SJCRH30 (cell line): ENCODE measurements at regions not wholly inside any gene's neighbourhood (a gene's known extent, or its start where the extent isn't known, plus 50 kb on each side); places are given as distances from the start of the nearest gene placed in this dataset.

Experiments
- DNase-seq, 2 experiments: peaks; one replicate each; pipeline ENCODE4 v3.0.0-alpha.2; 2015 to 2020
- H3K27ac ChIP-seq: fragments of 250-450 bp; sonication (Bioruptor Pico); 2 replicates; pipeline ENCODE4 v1.5.1; 2020; ENCODE audit warnings: mild to moderate bottlenecking, moderate library complexity
- H3K27me3 ChIP-seq: fragments of 250-450 bp; sonication (Bioruptor Pico); 2 replicates; pipeline ENCODE4 v1.5.1; 2020; ENCODE audit warnings: mild to moderate bottlenecking, moderate library complexity
- H3K36me3 ChIP-seq: fragments of 250-450 bp; sonication (Bioruptor Pico); 2 replicates; pipeline ENCODE4 v1.5.1; 2020; ENCODE audit warnings: mild to moderate bottlenecking, moderate library complexity
- H3K4me1 ChIP-seq: fragments of 250-450 bp; sonication (Bioruptor Pico); 2 replicates; pipeline ENCODE4 v1.5.1; 2020; ENCODE audit warnings: mild to moderate bottlenecking, moderate library complexity
- H3K4me3 ChIP-seq: fragments of 250-450 bp; sonication (Bioruptor Pico); 2 replicates; pipeline ENCODE4 v1.5.1; 2020; ENCODE audit warnings: mild to moderate bottlenecking, moderate library complexity
- H3K9me3 ChIP-seq: fragments of 250-450 bp; sonication (Bioruptor Pico); replicated peaks from 2 replicates; pipeline ENCODE4 v1.5.1; 2020; ENCODE audit warnings: mild to moderate bottlenecking, moderate library complexity

GRCh38 chr5:143554918-143555477 lies 151.5 kb upstream of the NR3C1 start:
- no peak for DNase-seq
- Histone ChIP-seq H3K27me3 (no peaks in the 10 kb centered on the region), H3K4me3 (no peak overlapping the region), H3K36me3 (no peaks in the 10 kb centered on the region), H3K9me3 (0 out of 2 replicates have a peak, but pooled peaks cover 2% of the 10 kb centered on the region), H3K4me1 (peaks cover 10% of the 10 kb centered on the region; the same call in 1 of the 2 replicates), H3K27ac (no peak overlapping the region)

DNA sequence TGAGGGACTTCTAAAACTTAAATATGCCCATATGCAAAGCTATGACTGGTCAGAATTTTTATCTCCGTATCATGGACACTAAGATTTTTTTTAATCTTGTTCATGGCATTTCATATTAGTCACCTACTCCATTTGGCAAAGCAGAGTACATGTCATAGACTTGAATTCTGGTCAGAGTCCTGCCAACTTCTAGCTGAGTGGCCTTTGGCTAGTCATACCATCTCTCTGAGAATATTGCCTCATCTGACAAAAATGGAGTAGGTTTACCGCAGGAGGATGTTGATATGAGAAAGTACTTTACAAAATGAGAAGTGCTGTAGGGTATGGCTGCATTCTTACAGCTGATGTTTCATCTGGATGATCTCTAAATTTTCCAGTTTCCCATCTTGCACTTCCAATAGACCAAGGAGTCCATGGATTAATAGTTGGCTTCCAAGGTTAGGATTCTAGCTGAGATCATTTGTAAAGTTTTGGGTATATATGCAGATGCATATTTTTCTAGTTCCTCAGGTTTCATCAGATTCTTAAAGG lies 150.8 kb upstream of the NR3C1 start:
- Histone ChIP-seq H3K4me1 (peaks cover 10% of the 10 kb centered on the region; the same call in 1 of the 2 replicates), H3K27me3 (no peaks in the 10 kb centered on the region), H3K4me3 (no peak overlapping the region), H3K9me3 (0 out of 2 replicates have a peak, but pooled peaks cover 2% of the 10 kb centered on the region), H3K27ac (no peak overlapping the region), H3K36me3 (no peaks in the 10 kb centered on the region)
- DNase-seq = no peak

DNA sequence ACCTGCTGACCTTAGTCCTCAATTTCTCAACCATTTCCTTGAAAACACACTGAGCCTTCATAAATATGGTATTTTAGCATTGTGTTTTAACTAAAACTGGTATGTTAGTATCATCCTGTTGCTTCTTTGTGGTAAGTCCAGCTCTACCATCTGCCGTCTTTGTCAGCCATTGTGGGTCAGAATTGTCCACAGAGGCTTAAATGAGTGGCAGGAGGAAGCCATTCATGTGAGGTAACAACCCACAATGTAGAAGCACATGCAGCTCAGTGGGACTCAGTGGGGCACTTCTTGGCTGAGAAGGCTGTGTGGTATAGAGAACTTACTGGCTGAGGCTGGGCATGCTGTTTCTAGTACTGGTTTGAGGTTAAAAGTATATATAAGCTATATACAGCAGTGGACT lies 149.2 kb upstream of the NR3C1 start:
- no peak for DNase-seq
- Histone ChIP-seq H3K27ac (no peak overlapping the region), H3K36me3 (no peaks in the 10 kb centered on the region), H3K4me1 (peaks cover 10% of the 10 kb centered on the region; the same call in 1 of the 2 replicates), H3K4me3 (no peak overlapping the region), H3K27me3 (no peaks in the 10 kb centered on the region), H3K9me3 (0 out of 2 replicates have a peak, but pooled peaks cover under 1% of the 10 kb centered on the region)

DNA sequence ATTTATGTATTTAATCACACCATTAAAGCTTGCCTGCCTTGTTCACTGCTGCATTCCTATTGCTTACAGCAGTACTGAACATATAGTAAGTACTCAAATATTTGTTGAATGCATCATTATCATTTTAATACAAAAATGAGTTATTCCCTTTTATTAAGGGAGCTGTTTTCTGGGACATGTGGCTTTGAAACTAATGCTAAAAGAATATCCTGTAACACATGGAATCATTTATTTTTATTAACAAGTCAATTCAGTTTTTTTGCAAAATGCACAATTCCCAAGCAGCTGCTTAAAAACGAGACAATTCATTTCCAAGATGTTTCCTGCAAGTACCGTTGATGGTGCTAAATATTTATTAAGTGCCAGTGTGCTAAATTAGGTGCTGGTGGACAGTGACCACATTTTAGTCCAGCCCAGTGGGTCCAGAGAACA lies 148.3 kb upstream of the NR3C1 start:
- H3K4me1 ChIP-seq = peaks cover 2% of the 10 kb centered on the region; the same call in 1 of the 2 replicates
- H3K36me3 ChIP-seq = no peaks in the 10 kb centered on the region
- no peak for DNase-seq
- H3K9me3 ChIP-seq = no peaks in the 10 kb centered on the region
- no peak overlapping the region for H3K27ac ChIP-seq
- no peaks in the 10 kb centered on the region for H3K27me3 ChIP-seq
- H3K4me3 ChIP-seq = no peak overlapping the region

DNA sequence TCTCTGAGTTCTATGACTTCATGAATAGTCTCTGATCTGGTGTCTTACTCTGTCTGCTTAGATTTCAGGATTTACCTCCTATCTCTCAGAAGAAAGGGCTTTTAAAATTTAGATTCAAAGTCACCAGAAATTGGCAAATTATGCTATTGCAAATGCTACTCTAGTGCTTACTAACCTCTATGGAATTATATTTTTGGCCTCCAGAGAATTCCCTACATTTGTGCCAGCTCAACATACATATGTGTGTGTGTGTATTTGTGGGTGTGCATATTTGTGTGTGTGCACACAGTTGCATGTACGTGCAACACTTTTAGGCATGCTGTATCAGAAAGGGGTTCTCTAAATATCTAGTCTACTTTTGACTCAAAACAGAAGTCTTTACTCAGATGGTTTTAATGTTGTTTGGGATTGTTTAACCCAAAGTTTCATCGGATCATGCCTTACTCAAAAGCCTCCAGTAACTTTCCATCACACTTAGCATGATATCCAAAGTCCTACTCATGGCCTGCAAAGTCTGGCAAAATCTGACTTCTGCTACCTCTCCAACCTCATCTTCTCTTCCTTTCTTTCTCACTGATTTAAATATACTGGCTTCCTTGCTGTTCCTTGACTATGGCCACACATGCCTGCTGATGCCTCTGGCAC lies 147.6 kb upstream of the NR3C1 start:
- H3K27ac ChIP-seq = no peak overlapping the region
- H3K27me3 ChIP-seq = no peaks in the 10 kb centered on the region
- H3K4me1 ChIP-seq = no peaks in the 10 kb centered on the region
- no peaks in the 10 kb centered on the region for H3K36me3 ChIP-seq
- DNase-seq = no peak
- H3K4me3 ChIP-seq = no peak overlapping the region
- H3K9me3 ChIP-seq = no peaks in the 10 kb centered on the region

DNA sequence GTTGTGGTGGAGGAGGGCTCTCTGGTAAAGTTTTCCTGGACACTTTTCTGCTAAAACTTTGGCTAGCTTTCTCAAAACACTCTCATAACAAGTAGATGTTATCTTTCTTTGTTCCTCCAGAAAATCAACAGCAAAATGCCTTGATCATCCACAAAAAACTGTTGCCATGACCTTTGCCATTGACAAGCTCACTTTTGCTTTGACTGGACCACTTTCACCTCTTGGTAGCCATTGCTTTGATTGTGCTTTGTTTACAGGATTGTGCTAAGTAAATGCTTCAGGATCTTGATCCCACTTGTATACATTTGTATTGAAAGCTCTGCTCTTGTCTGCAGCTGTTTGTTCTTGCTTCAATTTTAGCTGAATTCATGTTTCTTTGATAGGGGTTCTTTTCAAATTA lies 143.9 kb upstream of the NR3C1 start:
- Histone ChIP-seq H3K27me3 (no peaks in the 10 kb centered on the region), H3K9me3 (no peaks in the 10 kb centered on the region), H3K4me3 (no peak overlapping the region), H3K4me1 (no peaks in the 10 kb centered on the region), H3K27ac (no peak overlapping the region), H3K36me3 (no peaks in the 10 kb centered on the region)
- DNase-seq = no peak

- no peak overlapping the region for H3K4me3 ChIP-seq
- DNase-seq = no peak
- H3K27ac ChIP-seq = no peak overlapping the region
- H3K9me3 ChIP-seq = no peaks in the 10 kb centered on the region
- no peaks in the 10 kb centered on the region for H3K36me3 ChIP-seq
- no peaks in the 10 kb centered on the region for H3K27me3 ChIP-seq
- H3K4me1 ChIP-seq = no peaks in the 10 kb centered on the region
Observed at GRCh38 chr5:143546394-143546793, 142.9 kb upstream of the NR3C1 start.

- H3K36me3 ChIP-seq = no peaks in the 10 kb centered on the region
- no peaks in the 10 kb centered on the region for H3K4me1 ChIP-seq
- no peaks in the 10 kb centered on the region for H3K27me3 ChIP-seq
- DNase-seq = no peak
- no peaks in the 10 kb centered on the region for H3K9me3 ChIP-seq
- no peak overlapping the region for H3K27ac ChIP-seq
- H3K4me3 ChIP-seq = no peak overlapping the region
Observed at GRCh38 chr5:143544606-143545005, 141.1 kb upstream of the NR3C1 start.

GRCh38 chr5:143543358-143544255 lies 140.1 kb upstream of the NR3C1 start:
- H3K36me3 ChIP-seq = no peaks in the 10 kb centered on the region
- H3K27me3 ChIP-seq = no peaks in the 10 kb centered on the region
- H3K9me3 ChIP-seq = 0 out of 2 replicates have a peak, but pooled peaks cover 3% of the 10 kb centered on the region
- no peak overlapping the region for H3K4me3 ChIP-seq
- H3K27ac ChIP-seq = no peak overlapping the region
- no peaks in the 10 kb centered on the region for H3K4me1 ChIP-seq
- DNase-seq = no peak

GRCh38 chr5:143542798-143543144 lies 139.3 kb upstream of the NR3C1 start:
- H3K9me3 ChIP-seq = 0 out of 2 replicates have a peak, but pooled peaks cover 3% of the 10 kb centered on the region
- no peak overlapping the region for H3K27ac ChIP-seq

GRCh38 chr5:143541943-143542797 lies 138.7 kb upstream of the NR3C1 start:
- Histone ChIP-seq H3K27ac (no peak overlapping the region), H3K27me3 (no peaks in the 10 kb centered on the region), H3K9me3 (0 out of 2 replicates have a peak, but pooled peaks cover 3% of the 10 kb centered on the region), H3K4me1 (no peaks in the 10 kb centered on the region), H3K4me3 (no peak overlapping the region), H3K36me3 (no peaks in the 10 kb centered on the region)
- DNase-seq = peak in 1 of 2 experiments; percentile 9

More at GRCh38 chr5:143542798-143543144, 139.3 kb upstream of the NR3C1 start:
- Histone ChIP-seq H3K4me3 (no peak overlapping the region), H3K4me1 (no peaks in the 10 kb centered on the region), H3K27me3 (no peaks in the 10 kb centered on the region), H3K36me3 (no peaks in the 10 kb centered on the region)
- DNase-seq = no peak

GRCh38 chr5:143539742-143540141 lies 136.3 kb upstream of the NR3C1 start:
- Histone ChIP-seq H3K4me3 (no peak overlapping the region), H3K4me1 (no peaks in the 10 kb centered on the region), H3K36me3 (no peaks in the 10 kb centered on the region), H3K9me3 (0 out of 2 replicates have a peak, but pooled peaks cover 3% of the 10 kb centered on the region), H3K27me3 (no peaks in the 10 kb centered on the region), H3K27ac (no peak overlapping the region)
- DNase-seq = no peak

DNA sequence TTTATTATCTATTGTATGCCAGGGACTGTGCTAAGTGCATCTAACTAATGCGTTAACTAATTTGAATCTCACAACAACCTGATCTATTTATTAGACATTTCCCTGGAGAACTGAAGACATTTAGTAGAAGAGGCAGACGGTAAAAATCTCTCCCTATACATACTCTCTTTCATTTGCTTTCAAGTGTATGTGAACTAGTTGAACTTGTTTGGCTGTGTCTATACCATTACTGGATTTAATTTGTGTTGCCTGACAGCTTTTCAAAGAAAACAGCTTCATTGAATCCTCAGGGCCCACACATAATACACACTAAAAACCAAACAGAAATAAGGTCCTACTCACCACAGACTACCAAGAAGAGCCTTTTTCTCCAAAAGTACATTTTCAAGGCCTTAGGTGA lies 133.6 kb upstream of the NR3C1 start:
- Histone ChIP-seq H3K27ac (no peak overlapping the region), H3K36me3 (no peaks in the 10 kb centered on the region), H3K9me3 (0 out of 2 replicates have a peak, but pooled peaks cover 3% of the 10 kb centered on the region), H3K4me3 (no peak overlapping the region), H3K4me1 (no peaks in the 10 kb centered on the region), H3K27me3 (no peaks in the 10 kb centered on the region)
- no peak for DNase-seq

GRCh38 chr5:143536364-143536763 lies 132.9 kb upstream of the NR3C1 start:
- H3K27me3 ChIP-seq = no peaks in the 10 kb centered on the region
- no peak overlapping the region for H3K27ac ChIP-seq
- no peak overlapping the region for H3K4me3 ChIP-seq
- DNase-seq = no peak
- H3K4me1 ChIP-seq = no peaks in the 10 kb centered on the region
- H3K9me3 ChIP-seq = 0 out of 2 replicates have a peak, but pooled peaks cover 3% of the 10 kb centered on the region
- no peaks in the 10 kb centered on the region for H3K36me3 ChIP-seq
